Glomerular endothelial cell (primary cell): ENCODE measurements at regions not wholly inside any gene's neighbourhood (a gene's known extent, or its start where the extent isn't known, plus 50 kb on each side); places are given as distances from the start of the nearest gene placed in this dataset.
"Not testable (repeated sequence)": the region's sequence is repeated elsewhere in the genome, so short reads cannot be mapped to it uniquely, and the experiment has no call there.

ENCODE experiments used
- DNase-seq: peaks from one replicate; pipeline ENCODE4 v3.0.0-alpha.2; 2011; ENCODE audit warnings: low read depth, low spot score; ENCODE audit errors: extremely low read depth

- no peak for DNase-seq
Observed at GRCh38 chr6:12603673-12604049, 112.9 kb upstream of the PHACTR1 start.

DNA sequence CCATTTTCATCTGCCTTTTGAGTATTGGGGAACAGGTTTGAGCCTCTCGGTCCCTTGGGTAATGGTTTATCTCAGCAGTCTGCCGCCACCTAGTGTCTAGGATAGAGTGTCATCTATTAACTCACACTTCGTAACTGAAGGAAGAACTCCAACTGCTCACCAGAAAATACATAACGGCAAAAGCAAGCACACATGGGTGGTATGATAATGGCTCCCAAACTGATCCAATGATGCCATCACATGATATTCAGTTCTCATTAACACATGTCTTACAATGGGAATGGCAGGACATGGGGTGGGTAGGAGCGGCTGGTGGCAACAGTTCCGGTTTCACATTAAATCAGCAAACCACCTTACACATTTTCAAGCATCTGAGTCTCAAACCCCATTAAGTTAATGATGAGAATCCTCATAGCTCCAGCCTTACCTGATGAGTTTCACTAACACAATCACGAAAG is 110.7 kb upstream of the PHACTR1 start:
- DNase-seq: peak; percentile 62

- DNase-seq: no peak
Observed at GRCh38 chr6:12606616-12607015, 110.0 kb upstream of the PHACTR1 start.

GRCh38 chr6:12608016-12608860 is 108.3 kb upstream of the PHACTR1 start:
- no peak for DNase-seq

- no peak for DNase-seq
Observed at GRCh38 chr6:12608874-12609273, 107.7 kb upstream of the PHACTR1 start.

DNA sequence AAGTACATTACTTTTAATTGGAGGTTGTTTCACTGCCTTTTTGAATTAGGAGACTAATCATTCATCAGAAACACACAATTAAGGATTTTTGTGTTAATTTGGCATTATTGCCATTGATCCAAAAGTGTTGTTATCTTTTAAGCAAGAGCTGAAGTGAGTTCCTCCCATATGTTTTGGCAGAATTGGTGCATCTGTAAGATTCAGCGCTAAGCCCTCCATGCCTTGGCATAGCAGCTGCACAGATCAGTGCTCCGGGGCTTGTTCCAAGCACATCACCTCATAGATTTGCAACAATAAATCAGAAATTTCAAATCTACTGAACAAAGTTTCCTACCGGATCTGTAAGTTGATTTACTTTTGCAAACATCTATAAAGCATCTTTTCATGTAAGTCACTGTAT is 106.8 kb upstream of the PHACTR1 start:
- DNase-seq: no peak

GRCh38 chr6:12610862-12611261 is 105.7 kb upstream of the PHACTR1 start:
- no peak for DNase-seq

DNA sequence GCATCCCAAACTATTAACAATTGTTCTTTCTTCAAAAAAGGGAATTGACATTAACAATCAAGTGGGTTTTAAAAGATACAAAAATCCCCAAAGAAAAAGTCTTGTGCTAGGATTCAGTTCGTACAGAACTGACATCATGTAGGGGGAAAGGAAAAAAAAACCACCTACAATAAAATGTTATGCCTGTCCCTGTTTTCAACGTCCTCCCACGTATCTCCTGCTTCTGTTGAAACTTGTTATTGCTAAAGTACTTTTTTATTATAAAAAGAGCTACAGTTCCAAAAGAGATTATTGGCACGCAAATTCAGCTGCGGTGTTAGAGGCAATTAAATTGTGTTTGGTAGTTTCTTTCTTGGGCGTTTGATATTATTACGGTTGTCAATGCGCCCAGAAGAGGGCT is 102.8 kb upstream of the PHACTR1 start:
- DNase-seq: no peak

DNA sequence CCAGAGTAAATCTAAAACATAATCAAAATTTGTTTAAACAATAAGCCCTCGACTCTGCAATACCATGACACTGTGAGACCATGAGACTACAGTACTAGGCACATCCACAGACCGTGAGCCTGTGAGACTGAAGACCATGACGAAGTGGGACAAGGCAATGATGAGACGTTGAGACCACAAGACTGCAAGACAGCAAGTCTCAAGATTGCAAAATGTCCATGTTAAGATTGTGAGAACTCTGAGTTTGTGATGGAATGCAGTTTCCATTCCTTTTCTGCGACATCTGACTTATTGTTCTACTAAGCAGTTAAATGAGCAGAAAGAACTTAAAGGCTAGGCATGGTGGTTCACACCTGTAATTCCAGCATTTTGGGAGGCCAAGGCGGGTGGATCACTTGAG is 102.1 kb upstream of the PHACTR1 start:
- DNase-seq: no peak

DNA sequence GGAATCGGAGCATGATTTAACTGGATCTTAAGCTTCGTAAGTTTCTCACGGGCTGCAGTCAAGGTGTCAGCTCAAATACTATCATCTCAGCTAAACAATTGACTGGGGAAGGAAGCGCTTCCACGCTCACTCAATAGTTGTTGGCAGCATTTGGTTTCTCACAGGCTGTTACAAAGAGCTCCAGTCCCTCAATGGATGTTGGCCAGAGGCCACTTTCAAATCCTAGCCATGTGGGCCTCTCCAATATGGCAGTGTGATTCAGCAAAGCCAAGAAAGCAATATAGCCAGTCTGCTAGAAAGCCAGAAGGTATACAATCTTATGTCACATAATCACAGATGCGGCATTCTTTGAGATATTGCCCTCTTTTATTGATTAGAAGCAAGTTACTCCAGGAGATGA is 98.3 kb upstream of the PHACTR1 start:
- DNase-seq: no peak

GRCh38 chr6:12621754-12622153 is 94.8 kb upstream of the PHACTR1 start:
- no peak for DNase-seq

DNA sequence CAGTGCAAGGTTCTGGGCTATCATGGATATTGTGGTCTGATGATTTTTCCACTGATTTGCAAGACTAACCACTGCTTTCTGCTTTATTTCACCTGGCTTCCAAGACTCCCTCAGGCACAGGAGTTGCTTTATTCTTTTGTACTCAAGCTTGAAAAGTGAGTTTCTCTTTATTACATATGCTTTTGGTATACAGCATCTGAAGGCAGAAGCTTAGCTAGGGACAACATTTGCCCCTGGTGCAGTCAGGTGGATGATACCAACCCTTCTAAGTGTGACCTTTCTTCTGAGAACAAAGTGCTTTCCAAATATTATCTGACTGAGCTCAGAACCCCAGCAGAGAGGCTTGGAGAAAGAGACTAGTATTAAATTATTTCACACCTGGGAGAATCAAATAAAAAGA is 94.0 kb upstream of the PHACTR1 start:
- no peak for DNase-seq

- no peak for DNase-seq
Observed at GRCh38 chr6:12624142-12624837, 92.3 kb upstream of the PHACTR1 start.

GRCh38 chr6:12627053-12627452 is 89.5 kb upstream of the PHACTR1 start:
- no peak for DNase-seq

- DNase-seq: no peak
Observed at GRCh38 chr6:12628327-12628726, 88.2 kb upstream of the PHACTR1 start.

DNA sequence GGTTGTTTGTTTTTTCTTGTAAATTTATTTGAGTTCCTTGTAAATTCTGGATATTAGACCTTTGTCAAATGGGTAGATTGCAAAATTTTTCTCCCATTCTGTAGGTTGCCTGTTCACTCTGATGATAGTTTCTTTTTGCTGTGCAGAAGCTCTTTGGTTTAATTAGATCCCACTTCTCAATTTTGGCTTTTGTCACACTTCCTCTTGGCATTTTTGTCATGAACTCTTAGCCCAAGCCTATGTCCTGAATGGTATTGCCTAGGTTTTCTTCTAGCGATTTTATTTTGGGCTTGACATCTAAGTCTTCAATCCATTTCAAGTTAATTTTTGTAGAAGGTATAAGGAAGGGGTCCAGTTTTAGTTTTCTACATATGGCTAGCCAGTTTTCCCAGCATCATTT is 82.8 kb upstream of the PHACTR1 start:
- not testable (repeated sequence) for DNase-seq

DNA sequence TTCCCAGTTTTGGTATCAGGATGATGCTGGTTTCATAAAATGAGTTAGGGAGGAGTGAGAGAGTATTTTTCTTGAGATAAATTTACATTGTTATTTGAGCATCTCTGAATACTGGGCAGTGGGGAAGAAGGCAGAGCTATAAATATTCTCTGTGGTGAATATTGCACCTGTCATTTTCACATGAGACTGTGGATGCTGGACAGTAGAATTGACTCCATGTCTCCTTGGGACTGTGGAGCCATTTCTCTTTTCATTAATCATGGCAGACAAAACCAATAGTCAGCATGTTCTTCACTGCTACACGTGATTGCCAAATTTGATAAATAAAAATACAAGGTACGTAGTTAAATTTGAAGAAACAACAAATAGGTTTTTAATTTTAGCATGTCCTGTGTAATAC is 81.2 kb upstream of the PHACTR1 start:
- no peak for DNase-seq

- DNase-seq: no peak
Observed at GRCh38 chr6:12635813-12636212, 80.8 kb upstream of the PHACTR1 start.

DNA sequence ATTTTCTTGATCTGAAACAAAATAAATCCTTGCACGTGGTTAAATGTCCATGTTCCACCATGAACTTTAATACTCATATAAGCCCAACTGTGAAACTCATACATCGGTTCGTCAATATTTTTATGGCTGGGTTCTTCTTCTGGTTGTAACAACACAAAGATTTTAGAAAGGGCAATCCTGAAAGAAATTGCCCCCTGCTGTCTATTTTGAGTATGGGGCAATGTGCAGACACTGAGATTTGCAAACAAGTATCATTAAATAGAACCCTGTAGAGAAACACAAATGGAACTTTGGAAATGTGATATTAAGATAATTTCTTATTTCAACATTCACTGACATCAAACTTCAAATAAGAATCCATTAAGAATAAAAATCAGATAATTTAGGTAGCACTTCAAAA is 80.2 kb upstream of the PHACTR1 start:
- DNase-seq: no peak

- DNase-seq: peak; percentile 36
Observed at GRCh38 chr6:12637960-12638641, 78.5 kb upstream of the PHACTR1 start.

GRCh38 chr6:12640438-12640837 is 76.1 kb upstream of the PHACTR1 start:
- DNase-seq: no peak

GRCh38 chr6:12641785-12642184 is 74.8 kb upstream of the PHACTR1 start:
- not testable (repeated sequence) for DNase-seq
